ENCODE measurements at regions not wholly inside any gene's neighbourhood (a gene's known extent, or its start where the extent isn't known, plus 50 kb on each side); places are given as distances from the start of the nearest gene placed in this dataset.

- no peak for TF ChIP-seq POLR2A (IDR thresholded peaks at IDR 0.05)
- no peak for TF ChIP-seq POLR2AphosphoS5 (IDR thresholded peaks at IDR 0.05)
- no peak for TF ChIP-seq CTCF (IDR thresholded peaks at IDR 0.05)
Measured at GRCh38 chr5:17326600-17327037, 109.2 kb downstream of the BASP1 start.
